Endothelial cell (in vitro differentiated cells): ENCODE measurements at regions not wholly inside any gene's neighbourhood (a gene's known extent, or its start where the extent isn't known, plus 50 kb on each side); places are given as distances from the start of the nearest gene placed in this dataset.
"Not testable (repeated sequence)": the region's sequence is repeated elsewhere in the genome, so short reads cannot be mapped to it uniquely, and the experiment has no call there.

Source experiments
- DNase-seq: peaks from one replicate; pipeline ENCODE4 v3.0.0; 2021; ENCODE audit warnings: low spot score
- H3K27ac Mint-ChIP-seq: one replicate; pipeline ENCODE4 v1.8.0; 2021; ENCODE audit warnings: mixed read lengths, inconsistent platforms; ENCODE audit not compliant: unreplicated experiment
- H3K27me3 Mint-ChIP-seq: one replicate; pipeline ENCODE4 v1.8.0; 2021; ENCODE audit warnings: mild to moderate bottlenecking, moderate library complexity, mixed read lengths, inconsistent platforms; ENCODE audit not compliant: unreplicated experiment
- H3K36me3 Mint-ChIP-seq: one replicate; pipeline ENCODE4 v1.8.0; 2021; ENCODE audit warnings: mild to moderate bottlenecking, low read depth, mixed read lengths, inconsistent platforms; ENCODE audit not compliant: unreplicated experiment
- H3K4me1 Mint-ChIP-seq: one replicate; pipeline ENCODE4 v1.8.0; 2021; ENCODE audit warnings: mild to moderate bottlenecking, mixed read lengths, inconsistent platforms; ENCODE audit not compliant: unreplicated experiment
- H3K4me3 Mint-ChIP-seq: one replicate; pipeline ENCODE4 v1.8.0; 2021; ENCODE audit warnings: mild to moderate bottlenecking, mixed read lengths, inconsistent platforms; ENCODE audit not compliant: unreplicated experiment
- H3K9me3 Mint-ChIP-seq: one replicate; pipeline ENCODE4 v1.8.0; 2021; ENCODE audit warnings: mixed read lengths, inconsistent platforms; ENCODE audit not compliant: unreplicated experiment
- CTCF ChIP-seq: fragments of 200-600 bp; sonication (generic); IDR thresholded peaks from one replicate; pipeline ENCODE4 v1.5.0; 2021; ENCODE audit warnings: antibody characterized with exemption; ENCODE audit not compliant: unreplicated experiment

GRCh38 chr15:28783466-28783865 is 65.0 kb downstream of the GOLGA6L7 start:
- Mint-ChIP-seq H3K4me3 (no peak overlapping the region), H3K36me3 (no peaks in the 10 kb centered on the region)

DNA sequence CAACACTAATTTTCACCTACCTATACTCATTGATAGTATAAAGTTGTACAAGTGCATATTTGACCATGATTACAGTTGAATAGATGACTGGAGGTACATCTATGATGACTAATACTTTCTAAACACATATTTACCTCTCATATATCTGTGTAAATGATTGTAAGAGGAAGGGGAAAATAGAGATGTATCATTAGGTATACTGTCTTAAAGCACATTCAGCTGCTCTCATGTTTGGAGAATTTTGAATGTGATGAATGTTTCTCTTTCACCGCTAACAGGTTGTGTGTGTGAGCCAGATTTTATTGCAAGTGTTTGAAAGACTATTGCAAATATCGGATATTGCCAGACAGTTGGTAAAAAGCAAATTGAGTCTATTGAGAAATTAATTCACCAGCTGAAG is 66.2 kb upstream of the GOLGA8M start:
- not testable (repeated sequence) for H3K9me3 Mint-ChIP-seq, H3K27ac Mint-ChIP-seq, H3K27me3 Mint-ChIP-seq, H3K4me1 Mint-ChIP-seq, H3K4me3 Mint-ChIP-seq, H3K36me3 Mint-ChIP-seq, DNase-seq

More at GRCh38 chr15:28783466-28783865, 65.0 kb downstream of the GOLGA6L7 start:
- Mint-ChIP-seq H3K9me3 (no peaks in the 10 kb centered on the region), H3K27ac (no peak overlapping the region), H3K27me3 (peaks cover 1% of the 10 kb centered on the region), H3K4me1 (peaks cover 14% of the 10 kb centered on the region)
- DNase-seq = no peak
- TF ChIP-seq CTCF = no peak

GRCh38 chr15:28772857-28773256 is 60.6 kb upstream of the GOLGA8M start:
- not testable (repeated sequence) for H3K4me1 Mint-ChIP-seq, H3K27ac Mint-ChIP-seq, H3K4me3 Mint-ChIP-seq, H3K9me3 Mint-ChIP-seq, H3K36me3 Mint-ChIP-seq, DNase-seq, H3K27me3 Mint-ChIP-seq
